Kidney tubule cell (primary cell): ENCODE measurements at regions not wholly inside any gene's neighbourhood (a gene's known extent, or its start where the extent isn't known, plus 50 kb on each side); places are given as distances from the start of the nearest gene placed in this dataset.
A peak's percentile ranks its signal among the peaks of the same experiment; 100 is the strongest.
"Not testable (repeated sequence)": the region's sequence is repeated elsewhere in the genome, so short reads cannot be mapped to it uniquely, and the experiment has no call there.

Experiments
- DNase-seq: peaks from one replicate; pipeline ENCODE4 v3.0.0-alpha.2; 2018; ENCODE audit warnings: low spot score

DNA sequence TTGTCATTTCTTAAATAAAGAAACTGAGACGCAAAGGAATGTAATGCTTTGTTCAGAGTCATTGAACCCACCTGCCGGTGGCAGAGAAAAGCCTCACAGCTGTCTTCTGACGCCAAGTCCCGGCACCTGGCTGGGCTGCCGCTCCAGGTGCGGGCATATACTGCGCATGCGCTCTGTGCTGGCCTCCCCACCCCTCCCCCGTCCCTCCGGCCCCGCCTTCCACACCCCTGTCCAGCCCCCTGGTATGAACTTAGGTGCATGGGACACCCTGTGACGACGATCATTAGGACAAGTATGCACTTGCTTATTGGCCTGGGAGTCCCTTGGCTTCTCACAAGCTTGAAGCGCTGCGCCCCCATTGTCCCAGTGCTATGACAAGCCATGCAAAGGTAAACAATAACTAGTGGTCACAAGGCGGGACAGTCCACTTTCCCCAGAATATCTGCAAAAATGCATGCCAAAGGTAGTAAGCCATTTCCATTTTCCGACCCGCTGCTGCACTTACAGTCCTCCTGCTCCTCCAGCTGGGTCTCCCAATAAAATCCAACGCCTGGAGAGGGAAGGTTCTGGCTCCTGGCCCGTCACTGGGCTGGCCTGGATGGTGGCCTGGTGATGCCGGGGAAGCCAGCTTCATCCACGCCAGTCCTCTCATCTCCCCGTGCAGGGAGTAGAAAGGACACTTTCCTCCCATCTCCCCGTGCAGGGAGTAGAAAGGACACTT is 100.4 kb downstream of the PSMG1 start:
- DNase-seq: peak; percentile 61

- DNase-seq: no peak
Measured at GRCh38 chr21:39080366-39080765, 102.9 kb downstream of the PSMG1 start.

GRCh38 chr21:39079617-39080016 is 103.6 kb downstream of the PSMG1 start:
- DNase-seq: no peak

DNA sequence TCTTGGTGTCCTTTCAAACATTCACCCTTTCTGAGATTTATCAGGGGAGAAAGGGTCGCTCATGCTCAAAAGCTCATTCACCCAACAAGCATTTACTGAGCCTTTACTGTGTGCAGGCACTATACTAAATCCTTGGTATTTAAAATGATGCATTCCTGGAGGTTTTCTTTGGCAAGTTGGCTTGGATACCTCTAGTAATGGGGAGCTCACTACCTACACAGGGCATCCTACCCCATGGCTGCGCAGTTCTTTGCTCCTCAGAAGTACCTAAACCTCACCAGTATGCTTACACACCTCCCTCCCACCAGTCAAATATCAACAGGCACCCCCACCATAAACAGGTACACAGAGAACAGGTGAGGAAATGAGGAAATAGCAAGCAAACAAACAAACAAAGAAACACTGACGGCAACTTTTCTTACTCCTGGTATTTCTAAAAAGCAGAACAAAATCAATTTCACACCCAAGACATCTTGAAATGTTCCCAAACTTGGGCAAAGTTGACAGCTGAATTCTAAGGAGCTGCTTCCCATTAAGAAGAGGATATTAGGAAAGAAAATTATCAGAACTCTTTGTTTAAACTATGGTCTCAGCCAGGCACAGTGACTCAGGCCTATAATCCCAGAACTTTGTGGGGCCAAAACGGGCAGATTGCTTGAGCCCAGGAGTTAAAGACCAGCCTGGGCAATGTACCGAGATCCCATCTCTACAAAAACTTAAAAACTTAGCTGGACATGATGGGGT is 104.8 kb downstream of the PSMG1 start:
- no peak for DNase-seq

DNA sequence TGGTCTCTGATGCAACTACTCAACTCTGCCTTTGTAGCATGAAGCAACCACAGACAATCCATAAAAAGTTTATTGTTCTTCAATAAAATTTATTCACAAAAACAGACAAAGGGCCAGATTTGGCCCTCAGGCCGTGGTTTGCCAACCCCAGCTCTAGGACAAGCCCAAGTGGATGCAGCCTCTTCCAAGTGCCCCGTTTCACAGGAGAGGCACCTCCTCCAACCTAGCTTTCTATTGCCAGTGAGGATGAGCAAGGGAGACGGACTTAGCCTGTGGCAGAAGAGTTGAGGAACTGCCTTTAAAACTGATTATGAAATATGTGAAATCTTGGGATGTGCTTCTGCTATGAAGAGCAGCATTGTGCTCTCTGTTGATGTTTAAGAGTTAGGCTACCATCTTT is 105.4 kb downstream of the PSMG1 start:
- DNase-seq: no peak

DNA sequence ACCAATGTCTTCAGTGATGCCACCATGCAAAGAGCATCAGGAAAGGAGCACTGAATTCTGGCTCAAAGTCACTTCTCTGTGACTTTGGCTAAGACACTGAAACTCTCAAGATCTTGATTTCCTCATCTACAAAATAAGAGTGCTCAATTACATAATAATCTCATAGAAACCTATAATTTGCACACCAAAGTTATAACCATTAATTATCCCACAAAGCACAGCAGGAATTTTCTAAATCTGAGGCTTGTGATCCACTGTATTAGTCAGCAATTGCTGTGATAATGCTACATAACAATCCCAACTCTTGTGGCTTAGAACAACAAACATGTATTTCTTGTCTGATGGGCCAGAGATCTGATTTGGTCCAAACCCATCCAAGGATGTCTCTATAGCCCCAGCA is 108.7 kb downstream of the PSMG1 start:
- no peak for DNase-seq

DNA sequence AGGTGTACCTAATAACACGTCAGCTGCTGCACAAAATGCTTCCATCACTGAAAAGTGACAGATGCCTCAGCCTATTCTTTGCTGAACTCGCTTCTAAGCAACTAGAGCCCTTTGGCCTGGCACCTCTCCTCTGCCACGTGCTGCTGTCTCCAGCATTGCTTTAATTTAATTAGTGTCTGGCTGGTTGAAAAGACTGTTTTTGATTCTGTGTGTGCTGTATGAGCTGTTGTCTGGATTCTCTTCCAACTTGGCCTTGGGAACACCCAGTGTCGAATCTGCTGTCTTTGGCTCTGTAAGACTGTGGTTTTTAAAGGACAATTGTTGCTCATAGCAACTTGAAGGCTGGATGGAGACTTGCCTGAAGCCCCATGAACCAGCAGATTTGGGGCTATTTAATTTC is 109.5 kb downstream of the PSMG1 start:
- DNase-seq: no peak

DNA sequence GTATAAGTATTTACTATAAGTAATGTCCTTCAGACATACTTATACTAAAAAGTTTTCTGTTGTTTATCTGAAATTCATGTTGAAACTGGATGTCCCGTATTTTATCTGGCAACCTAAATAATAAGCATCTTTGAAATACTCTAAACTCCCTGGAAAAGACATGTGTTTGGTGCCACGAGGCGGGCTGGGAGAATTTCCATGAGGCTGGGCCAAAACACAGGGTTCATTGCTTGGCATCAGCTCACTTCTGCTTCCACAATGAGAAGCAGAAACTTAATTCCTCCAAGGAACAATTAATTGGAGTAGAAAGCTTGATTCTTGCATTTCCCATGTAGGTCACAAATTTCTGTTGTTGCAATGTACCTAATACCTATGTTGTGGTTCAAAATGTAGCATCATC is 110.2 kb downstream of the PSMG1 start:
- no peak for DNase-seq

DNA sequence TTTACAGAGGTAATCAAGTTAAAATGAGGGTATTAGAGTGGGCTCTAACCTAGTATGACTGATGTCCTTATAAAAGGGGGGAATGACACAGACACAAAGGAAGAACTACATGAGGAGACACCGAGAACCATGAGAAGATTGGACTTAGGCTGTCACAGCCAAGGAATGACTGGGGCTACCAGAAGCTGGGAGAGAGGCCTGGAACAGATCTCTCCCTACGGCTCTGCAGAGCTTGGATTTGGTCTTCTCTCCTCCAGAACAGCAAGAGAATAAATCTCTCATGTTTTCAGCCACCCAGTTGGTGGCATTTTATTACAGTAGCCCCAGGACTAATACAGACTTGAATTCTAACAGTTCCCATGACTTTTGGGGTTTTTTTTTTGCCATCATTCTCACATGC is 110.8 kb downstream of the PSMG1 start:
- DNase-seq: no peak

GRCh38 chr21:39071623-39072214 is 111.5 kb downstream of the PSMG1 start:
- no peak for DNase-seq

DNA sequence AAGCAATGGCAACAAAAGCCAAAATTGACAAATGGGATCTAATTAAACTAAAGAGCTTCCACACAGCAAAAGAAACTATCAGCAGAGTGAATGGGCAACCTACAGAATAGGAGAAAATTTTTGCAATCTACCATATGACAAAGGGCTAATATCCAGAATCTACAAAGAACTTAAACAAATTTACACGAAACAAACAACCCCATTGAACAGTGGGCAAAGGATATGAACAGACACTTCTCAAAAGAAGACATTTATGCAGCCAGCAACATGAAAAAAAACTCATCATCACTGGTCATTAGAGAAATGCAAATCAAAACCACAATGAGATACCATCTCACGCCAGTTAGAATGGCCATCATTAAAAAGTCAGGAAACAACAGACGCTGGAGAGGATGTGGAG is 113.4 kb downstream of the PSMG1 start:
- DNase-seq: not testable (repeated sequence)

DNA sequence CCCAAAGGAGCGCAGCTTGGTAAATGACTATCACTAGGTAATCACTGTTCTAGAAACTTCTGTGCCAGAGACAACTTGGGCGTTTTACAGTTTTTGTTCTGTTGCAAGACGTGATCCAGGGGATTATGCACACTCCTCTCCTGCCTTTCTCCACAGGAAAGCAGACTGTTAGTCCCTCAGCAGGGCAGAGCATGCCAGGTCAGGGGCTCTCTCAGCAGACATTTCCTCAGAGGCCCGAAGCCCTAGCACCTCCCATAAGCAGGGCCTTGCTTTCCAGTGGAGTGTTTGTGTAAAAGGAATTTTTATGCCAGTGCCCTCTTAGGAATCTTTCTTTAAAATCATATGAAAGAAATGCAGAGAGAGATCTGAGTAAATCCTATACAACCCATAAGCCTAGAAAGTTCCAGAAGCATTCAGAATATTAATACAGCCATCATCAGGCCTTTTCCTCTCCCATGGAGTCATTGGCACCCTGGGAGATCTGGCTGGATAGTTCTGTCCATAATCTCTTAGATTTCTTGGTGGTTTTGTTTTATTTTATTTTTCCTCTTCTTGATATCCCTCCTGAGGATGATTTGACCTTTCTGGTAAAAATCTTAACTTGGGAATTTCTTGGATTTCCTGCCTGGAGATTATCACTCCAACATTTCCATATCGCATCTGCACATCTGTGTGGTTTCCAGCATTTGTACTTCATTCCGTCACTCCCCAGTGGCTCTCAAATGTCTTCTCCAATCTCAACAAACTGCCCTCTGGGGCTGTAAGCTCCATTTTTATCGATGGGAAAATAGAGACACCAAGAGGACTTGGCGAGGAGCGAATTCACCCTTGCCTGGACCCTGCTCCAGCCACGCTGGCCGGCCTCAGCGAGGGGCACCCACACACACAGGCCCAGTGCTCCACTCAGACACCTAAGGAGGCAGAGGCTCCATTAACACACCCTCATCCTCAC is 116.1 kb downstream of the PSMG1 start:
- no peak for DNase-seq

GRCh38 chr21:39065917-39066316 is 117.3 kb downstream of the PSMG1 start:
- DNase-seq: no peak

DNA sequence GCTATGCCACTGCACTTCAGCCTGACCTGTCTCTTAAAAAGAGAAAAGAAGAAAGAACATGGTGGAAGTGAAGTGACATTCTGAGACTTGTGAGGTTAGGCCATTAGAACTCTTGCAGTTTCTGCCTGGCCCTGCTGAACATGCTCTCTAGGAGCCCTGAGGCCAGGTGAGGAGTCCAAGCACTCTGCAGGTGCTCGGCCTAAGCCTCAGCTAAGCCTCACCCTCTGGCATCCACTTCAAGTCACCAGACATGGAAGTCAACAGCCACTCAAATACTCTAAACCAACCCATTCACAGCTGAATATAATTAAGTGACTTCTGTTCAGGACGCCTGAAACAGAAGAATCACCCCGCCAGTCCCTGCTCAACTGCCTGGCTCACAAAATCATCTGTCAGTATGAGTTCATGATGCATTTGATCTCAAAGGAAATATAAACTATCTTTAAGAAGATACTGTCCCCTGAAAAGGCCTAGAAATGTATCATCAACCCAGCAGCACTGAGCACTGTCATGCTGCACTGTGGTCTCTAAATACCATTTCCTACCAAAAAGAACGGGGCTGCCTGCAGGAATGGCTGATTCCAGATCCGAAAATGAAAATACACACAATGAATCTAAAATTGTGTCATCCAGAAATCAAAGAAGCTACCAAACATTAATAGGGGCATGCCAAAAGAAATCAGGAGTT is 118.8 kb downstream of the PSMG1 start:
- no peak for DNase-seq

DNA sequence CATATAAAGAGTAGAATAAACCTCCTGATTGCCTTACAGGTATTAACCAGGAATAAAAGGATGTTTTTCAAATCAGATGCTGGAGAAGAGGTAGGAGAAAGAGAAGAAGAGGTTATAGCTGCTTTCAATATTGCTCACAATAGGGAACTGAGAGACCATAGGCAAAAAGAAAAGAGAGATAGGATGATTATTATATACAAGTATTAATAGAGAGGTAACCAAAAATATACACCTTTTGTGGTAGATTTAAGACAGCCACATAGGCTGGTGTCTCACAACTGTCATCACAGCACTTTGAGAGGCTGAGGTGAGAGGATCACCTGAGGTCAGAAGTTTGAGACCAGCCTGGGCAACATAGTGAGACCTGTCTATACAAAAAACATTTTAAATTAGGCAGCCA is 119.7 kb downstream of the PSMG1 start:
- no peak for DNase-seq

- DNase-seq: peak; percentile 29
Measured at GRCh38 chr21:39062196-39062595, 121.1 kb downstream of the PSMG1 start.

DNA sequence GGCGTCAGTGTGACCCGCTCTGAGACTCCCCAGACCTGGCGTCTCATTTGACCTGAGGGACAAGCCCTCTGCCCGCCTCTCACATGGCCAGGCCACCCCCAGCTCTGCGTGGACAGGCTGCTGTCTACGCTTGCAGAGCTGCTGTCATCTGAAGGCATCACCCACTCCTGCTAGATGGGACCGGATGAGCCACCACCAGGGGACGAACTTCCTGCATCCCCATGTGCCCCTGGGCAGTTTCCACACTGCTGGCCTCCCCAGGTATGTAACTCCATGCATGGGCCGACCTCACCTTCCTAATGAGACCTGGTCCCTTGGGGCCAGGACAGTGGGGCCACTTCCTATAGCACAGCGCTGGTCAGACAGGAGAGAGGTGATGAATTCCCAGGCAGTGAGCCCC is 121.5 kb downstream of the PSMG1 start:
- DNase-seq: no peak

DNA sequence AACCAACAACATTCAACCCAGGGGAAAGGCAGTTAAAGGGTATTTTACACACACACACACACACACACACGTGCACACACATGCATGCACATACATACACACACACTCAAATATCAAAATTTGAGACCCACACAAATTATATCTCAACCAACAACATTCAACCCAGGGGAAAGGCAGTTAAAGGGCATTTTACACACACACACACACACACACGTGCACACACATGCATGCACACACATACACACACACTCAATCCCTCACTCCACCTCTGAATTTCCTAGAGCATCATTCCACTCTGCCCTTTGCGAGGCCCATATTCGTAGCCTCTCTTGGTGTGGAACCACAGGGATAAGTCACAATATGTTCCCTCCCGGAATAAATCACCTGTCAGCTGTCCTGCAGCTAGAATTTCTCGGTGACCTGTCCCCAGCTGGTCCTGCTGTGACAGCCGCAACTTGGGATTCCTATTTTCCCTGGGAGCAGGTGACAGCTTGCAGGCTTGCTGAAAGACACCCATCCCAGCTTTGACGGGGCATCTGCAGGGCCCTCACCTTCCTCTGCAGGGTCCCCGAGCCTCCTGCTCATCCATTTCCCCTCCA is 122.7 kb downstream of the PSMG1 start:
- DNase-seq: no peak

DNA sequence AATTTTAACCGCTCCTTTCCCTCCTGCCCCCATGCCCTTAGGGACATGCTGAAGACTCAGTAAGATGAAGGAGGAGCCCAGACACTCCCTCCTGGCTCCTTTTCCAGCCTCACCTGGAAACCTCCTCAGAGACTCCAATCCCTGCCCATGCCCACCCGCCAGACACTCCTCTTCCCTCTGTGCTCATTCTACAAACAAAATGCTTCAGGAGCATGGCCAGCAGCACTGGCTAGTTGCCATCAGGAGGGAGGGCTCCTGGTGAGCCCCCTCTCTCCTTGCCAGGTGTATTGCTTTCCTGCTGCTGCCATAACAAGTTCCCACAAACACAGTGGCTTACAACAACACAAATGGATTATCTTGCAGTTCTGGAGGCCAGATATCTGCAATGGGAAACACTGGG is 126.1 kb downstream of the PSMG1 start:
- DNase-seq: no peak

DNA sequence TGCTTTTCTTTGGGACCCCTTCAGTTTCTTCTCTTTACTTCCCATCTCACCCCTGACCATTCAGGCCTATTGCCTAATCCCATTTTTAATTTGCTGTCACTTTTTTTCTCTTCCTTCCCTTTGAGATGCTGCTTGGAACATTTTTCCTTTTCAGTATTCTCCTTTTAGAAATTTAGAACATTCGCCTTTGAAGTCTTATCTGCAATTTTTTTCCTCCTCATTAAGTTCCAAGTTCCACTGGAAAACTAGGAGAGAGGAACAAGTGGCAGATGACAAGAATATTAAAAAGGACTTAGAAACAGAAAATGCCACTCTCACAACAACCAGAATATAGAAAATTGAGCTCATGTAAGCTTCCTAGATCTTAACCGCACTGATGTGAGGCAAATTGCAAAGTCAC is 126.6 kb downstream of the PSMG1 start:
- DNase-seq: no peak

DNA sequence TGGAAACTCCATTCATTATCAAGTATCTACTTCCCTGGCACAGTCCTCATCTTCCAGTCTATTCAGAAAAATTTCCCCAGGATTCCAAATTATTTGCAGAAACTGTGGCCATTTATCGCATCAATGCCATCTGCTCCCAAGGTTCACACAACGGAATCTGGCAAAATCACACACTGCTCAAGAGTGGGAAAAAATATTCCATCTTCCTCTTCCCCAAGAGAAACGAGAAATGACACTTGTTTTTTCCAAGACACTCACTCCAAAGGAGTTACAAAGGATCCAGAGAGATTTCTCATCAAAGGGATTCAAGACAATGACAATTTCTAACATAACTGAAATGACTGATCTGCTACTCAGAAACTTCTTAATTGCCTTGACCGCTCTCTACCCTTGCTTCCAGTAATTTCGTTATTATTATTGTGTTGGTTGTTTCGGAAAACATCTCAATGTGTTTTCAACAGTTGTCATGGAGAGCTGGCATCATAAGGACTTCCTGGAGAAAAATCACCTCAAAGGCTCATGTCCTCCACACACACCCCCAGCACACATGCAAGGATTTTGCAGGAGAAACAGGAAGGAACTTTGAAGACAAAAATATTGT is 128.0 kb downstream of the PSMG1 start:
- DNase-seq: no peak
